Body of pancreas (tissue), 4 donors: ENCODE measurements at regions not wholly inside any gene's neighbourhood (a gene's known extent, or its start where the extent isn't known, plus 50 kb on each side); places are given as distances from the start of the nearest gene placed in this dataset.

Experiments
- ATAC-seq: fragments of 150-250 bp; one replicate; pipeline ENCODE4 v1.9.1; 2016
- DNase-seq, 4 donors: peaks; one replicate each; pipeline ENCODE4 v3.0.0-alpha.2; 2019
- H3K27ac ChIP-seq, 4 donors: fragments of 200-600 bp; sonication (generic); 1 replicate in 3 of 4; 2 replicates in 1 of 4; pipeline versions ENCODE4 v1.5.1 to v1.6.1; 2016 to 2019; ENCODE audit warnings: mild to moderate bottlenecking in 1 of 4, mixed read lengths in 1 of 4, moderate library complexity in 1 of 4
- H3K27me3 ChIP-seq, 2 donors: fragments of 200-600 bp; sonication (generic); one replicate each; pipeline ENCODE4 v1.6.0; 2016; ENCODE audit warnings: mild to moderate bottlenecking in 1 of 2
- H3K36me3 ChIP-seq, 2 donors: fragments of 200-600 bp; sonication (generic); replicated peaks in 1 of 2; 2 replicates each; pipeline ENCODE4 v1.5.1; 2016; ENCODE audit warnings: low read depth in 2 of 2; ENCODE audit not compliant: insufficient read depth in 1 of 2
- H3K4me1 ChIP-seq: fragments of 200-600 bp; sonication (generic); one replicate; pipeline ENCODE4 v1.6.0; 2016
- H3K4me3 ChIP-seq, 2 donors: fragments of 200-600 bp; sonication (generic); 1 replicate in 1 of 2; 2 replicates in 1 of 2; pipeline ENCODE4 v1.5.1; 2016 to 2019
- H3K9me3 ChIP-seq, 3 donors: fragments of 200-600 bp; sonication (generic); 1 replicate in 2 of 3; 2 replicates in 1 of 3; pipeline ENCODE4 v1.5.1; 2016
- CTCF ChIP-seq, 7 experiments: fragments of 450-650 bp in 4 of 7; fragments of 200-600 bp in 3 of 7; sonication (generic) in 3 of 7; IDR thresholded peaks; one replicate each; pipeline ENCODE4 v1.5.1; 2016 to 2019; ENCODE audit warnings: antibody characterized with exemption in 7 of 7
- POLR2A ChIP-seq, 3 donors: fragments of 450-650 bp; IDR thresholded peaks; one replicate each; pipeline ENCODE4 v1.6.1; 2016; ENCODE audit warnings: antibody characterized with exemption in 3 of 3, mild to moderate bottlenecking in 2 of 3
- WGBS, 2 donors: methylation state at CpG; one replicate each; pipeline ENCODE4 v1.1.5; 2017; 5-methylcytosine and 5-hydroxymethylcytosine counted together
- intact Hi-C: fragments of 100-400 bp; cut with DNase I; formaldehyde crosslinking; loops from one replicate; pipeline ENCODE4 v1.15.1; 2023

- ATAC-seq: peak; percentile 66
- DNase-seq: peak; percentile 40 to 70 (median 48)
- peak overlapping the region in 2 of 4 donors; percentile 4 to 9 for H3K27ac ChIP-seq
- WGBS, 2 donors: 20 to 23% methylated on average over 14 of the region's 14 CpGs
- no peak overlapping the region for H3K4me3 ChIP-seq
- intact Hi-C loops: no loop called here
- no peaks in the 10 kb centered on the region for H3K27me3 ChIP-seq
- no peaks in the 10 kb centered on the region for H3K36me3 ChIP-seq
- peaks cover 9% of the 10 kb centered on the region for H3K4me1 ChIP-seq
- no peaks in the 10 kb centered on the region for H3K9me3 ChIP-seq
- TF ChIP-seq POLR2A (IDR thresholded peaks at IDR 0.05) (no peak), CTCF (IDR thresholded peaks at IDR 0.05) (no peak)
Measured at GRCh38 chr14:85241022-85241855, 288.7 kb upstream of the FLRT2 start.

GRCh38 chr14:85242666-85243065 lies 287.3 kb upstream of the FLRT2 start:
- H3K4me1 ChIP-seq: peaks cover 9% of the 10 kb centered on the region
- no peak overlapping the region for H3K27ac ChIP-seq
- no peak for ATAC-seq
- H3K4me3 ChIP-seq: no peak overlapping the region
- DNase-seq: no peak
- H3K27me3 ChIP-seq: no peaks in the 10 kb centered on the region
- WGBS, 2 donors: 87% methylated on average over 4 of the region's 4 CpGs
- TF ChIP-seq POLR2A (IDR thresholded peaks at IDR 0.05) (no peak), CTCF (IDR thresholded peaks at IDR 0.05) (no peak)
- intact Hi-C loops: no loop called here
- no peaks in the 10 kb centered on the region for H3K36me3 ChIP-seq
- no peaks in the 10 kb centered on the region for H3K9me3 ChIP-seq

GRCh38 chr14:85243321-85243720 lies 286.6 kb upstream of the FLRT2 start:
- H3K4me3 ChIP-seq: no peak overlapping the region
- intact Hi-C loops: no loop called here
- DNase-seq (no peak), ATAC-seq (no peak)
- 79 to 92% methylated on average over 1 of the region's 1 CpG for WGBS, 2 donors
- no peak overlapping the region for H3K27ac ChIP-seq
- TF ChIP-seq POLR2A (IDR thresholded peaks at IDR 0.05) (no peak), CTCF (IDR thresholded peaks at IDR 0.05) (no peak)
- no peaks in the 10 kb centered on the region for H3K9me3 ChIP-seq
- H3K4me1 ChIP-seq: peaks cover 9% of the 10 kb centered on the region
- H3K36me3 ChIP-seq: no peaks in the 10 kb centered on the region
- H3K27me3 ChIP-seq: no peaks in the 10 kb centered on the region

- ATAC-seq: no peak
- Histone ChIP-seq H3K4me3 (no peak overlapping the region), H3K27me3 (no peaks in the 10 kb centered on the region), H3K36me3 (no peaks in the 10 kb centered on the region), H3K9me3 (no peaks in the 10 kb centered on the region), H3K4me1 (peaks cover under 1% of the 10 kb centered on the region), H3K27ac (no peak overlapping the region)
- TF ChIP-seq POLR2A (IDR thresholded peaks at IDR 0.05) (no peak), CTCF (IDR thresholded peaks at IDR 0.05) (no peak)
- WGBS, 2 donors: 91 to 93% methylated on average over 3 of the region's 3 CpGs
- DNase-seq: no peak
- intact Hi-C loops: no loop called here
Measured at GRCh38 chr14:85247071-85247470, 282.9 kb upstream of the FLRT2 start.
